GM23338 (cell line): ENCODE measurements at regions not wholly inside any gene's neighbourhood (a gene's known extent, or its start where the extent isn't known, plus 50 kb on each side); places are given as distances from the start of the nearest gene placed in this dataset.

Experiments
- ATAC-seq: fragments of 200-7000 bp; cut with Tn5 transposase; 3 replicates; pipeline ENCODE4 v1.9.1; 2020
- DNase-seq: peaks from one replicate; pipeline ENCODE4 v3.0.0-alpha.2; 2015; ENCODE audit warnings: low spot score
- H2AFZ ChIP-seq: fragments of 200-600 bp; sonication (generic); 2 replicates; pipeline ENCODE4 v1.8.0; 2016; ENCODE audit warnings: antibody characterized with exemption, mild to moderate bottlenecking, moderate library complexity
- H3F3A ChIP-seq: fragments of 200-600 bp; sonication (generic); replicated peaks from 2 replicates; pipeline ENCODE4 v1.8.0; 2017; ENCODE audit warnings: antibody characterized with exemption, mixed run types, low read depth
- H3K27ac ChIP-seq: fragments of 200-600 bp; sonication (generic); 2 replicates; pipeline ENCODE4 v1.6.1; 2016; ENCODE audit warnings: low read depth
- H3K27me3 ChIP-seq: fragments of 200-600 bp; sonication (generic); 2 replicates; pipeline ENCODE4 v1.8.0; 2016; ENCODE audit warnings: mild to moderate bottlenecking, mixed run types, moderate library complexity; ENCODE audit not compliant: insufficient read depth
- H3K36me3 ChIP-seq: fragments of 200-600 bp; sonication (generic); 2 replicates; pipeline ENCODE4 v1.8.0; 2016; ENCODE audit warnings: mild to moderate bottlenecking; ENCODE audit not compliant: insufficient read depth
- H3K4me1 ChIP-seq: fragments of 200-600 bp; sonication (generic); 2 replicates; pipeline ENCODE4 v1.8.0; 2016; ENCODE audit warnings: mild to moderate bottlenecking, moderate library complexity; ENCODE audit not compliant: insufficient read depth
- H3K4me2 ChIP-seq: fragments of 200-600 bp; sonication (generic); 2 replicates; pipeline ENCODE4 v1.7.1; 2017; ENCODE audit warnings: mixed run types
- H3K4me3 ChIP-seq: fragments of 200-600 bp; sonication (generic); 2 replicates; pipeline ENCODE4 v1.6.1; 2016; ENCODE audit warnings: mixed run types
- H3K79me2 ChIP-seq: fragments of 200-600 bp; sonication (generic); replicated peaks from 2 replicates; pipeline ENCODE4 v1.8.0; 2017; ENCODE audit warnings: mild to moderate bottlenecking; ENCODE audit not compliant: insufficient read depth
- H3K9me2 ChIP-seq: fragments of 200-600 bp; sonication (generic); 2 replicates; pipeline ENCODE4 v1.8.0; 2017; ENCODE audit not compliant: insufficient read depth
- H4K20me1 ChIP-seq: fragments of 200-600 bp; sonication (generic); replicated peaks from 2 replicates; pipeline ENCODE4 v1.8.0; 2017; ENCODE audit warnings: mild to moderate bottlenecking; ENCODE audit not compliant: insufficient read depth
- H3K27ac Mint-ChIP-seq: 2 replicates; pipeline ENCODE4 v1.8.0; 2020; ENCODE audit warnings: inconsistent platforms, mild to moderate bottlenecking, moderate library complexity, mixed read lengths
- H3K27me3 Mint-ChIP-seq: 3 replicates; pipeline ENCODE4 v1.8.0; 2022; ENCODE audit warnings: low read depth, mild to moderate bottlenecking, moderate library complexity, mixed read lengths, inconsistent platforms; ENCODE audit not compliant: insufficient read depth, poor library complexity
- H3K36me3 Mint-ChIP-seq: 3 replicates; pipeline ENCODE4 v1.8.0; 2021; ENCODE audit warnings: low read depth, mild to moderate bottlenecking, inconsistent platforms, moderate library complexity, mixed read lengths
- H3K4me1 Mint-ChIP-seq: 3 replicates; pipeline ENCODE4 v1.8.0; 2020; ENCODE audit warnings: mild to moderate bottlenecking, inconsistent platforms, mixed read lengths
- H3K4me3 Mint-ChIP-seq: 3 replicates; pipeline ENCODE4 v1.8.0; 2021; ENCODE audit warnings: moderate library complexity, mild to moderate bottlenecking, inconsistent platforms, mixed read lengths
- H3K9me3 Mint-ChIP-seq: 3 replicates; pipeline ENCODE4 v1.8.0; 2020; ENCODE audit warnings: moderate library complexity, mild to moderate bottlenecking, inconsistent platforms, mixed read lengths
- CREB1 ChIP-seq: fragments of 250-450 bp; sonication (Bioruptor Pico); IDR thresholded peaks from 2 replicates; pipeline ENCODE4 v1.5.0; 2020; ENCODE audit warnings: low read depth, mild to moderate bottlenecking, moderate library complexity
- CTCF ChIP-seq, 2 experiments: fragments of 200-600 bp in 1 of 2; sonication (generic) in 1 of 2; conservative IDR thresholded peaks; 2 replicates each; pipeline versions ENCODE4 v1.5.1 to v1.6.1; 2016 to 2017; ENCODE audit warnings: antibody characterized with exemption in 2 of 2, low read depth in 2 of 2, mild to moderate bottlenecking in 2 of 2, moderate library complexity in 1 of 2
- ETS1 ChIP-seq: IDR thresholded peaks from 2 replicates; pipeline ENCODE4 v1.6.1; 2016; ENCODE audit warnings: antibody characterized with exemption
- EZH2 ChIP-seq: fragments of 200-600 bp; sonication (generic); IDR thresholded peaks from one replicate; pipeline ENCODE4 v1.8.0; 2017; ENCODE audit warnings: antibody characterized with exemption, mild to moderate bottlenecking, low read depth; ENCODE audit not compliant: unreplicated experiment
- EZH2phosphoT487 ChIP-seq: fragments of 200-600 bp; sonication (generic); IDR thresholded peaks from one replicate; pipeline ENCODE4 v1.8.1; 2018; ENCODE audit warnings: antibody characterized with exemption; ENCODE audit not compliant: unreplicated experiment
- JUNB ChIP-seq: IDR thresholded peaks from one replicate; pipeline ENCODE4 v1.6.1; 2016; ENCODE audit warnings: antibody characterized with exemption; ENCODE audit not compliant: unreplicated experiment
- NANOG ChIP-seq: IDR thresholded peaks from 2 replicates; pipeline ENCODE4 v1.6.1; 2016; ENCODE audit warnings: antibody characterized with exemption, borderline replicate concordance
- POLR2AphosphoS5 ChIP-seq: IDR thresholded peaks from 2 replicates; pipeline ENCODE4 v1.6.1; 2016; ENCODE audit warnings: antibody characterized with exemption, low read depth
- STAT1 ChIP-seq: IDR thresholded peaks from one replicate; pipeline ENCODE4 v1.6.1; 2016; ENCODE audit warnings: antibody characterized with exemption; ENCODE audit not compliant: unreplicated experiment
- ZNF114 ChIP-seq: fragments of 250-450 bp; sonication (Bioruptor Pico); IDR thresholded peaks from 2 replicates; pipeline ENCODE4 v1.5.0; 2020; ENCODE audit warnings: mild to moderate bottlenecking, moderate library complexity
- ZNF331 ChIP-seq: fragments of 250-450 bp; sonication (Bioruptor Pico); IDR thresholded peaks from 2 replicates; pipeline ENCODE4 v1.5.0; 2020; ENCODE audit warnings: low read depth, mild to moderate bottlenecking, moderate library complexity
- TF ChIP-seq, protein P1 (sequence below): IDR thresholded peaks from one replicate; pipeline ENCODE4 v1.6.1; 2018; ENCODE audit warnings: antibody characterized with exemption; ENCODE audit not compliant: unreplicated experiment
- TF ChIP-seq, protein P2 (sequence below): fragments of 250-450 bp; sonication (Bioruptor Pico); IDR thresholded peaks from 2 replicates; pipeline ENCODE4 v1.5.0; 2020; ENCODE audit warnings: mild to moderate bottlenecking, moderate library complexity

- H3F3A ChIP-seq: no peaks in the 10 kb centered on the region
- DNase-seq (no peak), ATAC-seq (no peak)
- no peaks in the 10 kb centered on the region for H3K27me3 ChIP-seq
- H3K36me3 ChIP-seq: no peaks in the 10 kb centered on the region; the same call in 1 of the 2 replicates
- Mint-ChIP-seq H3K27ac (no peak overlapping the region), H3K4me1 (no peaks in the 10 kb centered on the region; the same call in 1 of the 3 replicates), H3K36me3 (peaks cover 3% of the 10 kb centered on the region; the same call in 2 of the 3 replicates), H3K9me3 (peaks cover 3% of the 10 kb centered on the region; the same call in 1 of the 3 replicates), H3K4me3 (no peak overlapping the region), H3K27me3 (peaks cover 7% of the 10 kb centered on the region)
- no peak overlapping the region for H3K27ac ChIP-seq
- no peaks in the 10 kb centered on the region for H3K4me1 ChIP-seq
- H3K4me2 ChIP-seq: no peak overlapping the region
- H2AFZ ChIP-seq: no peak overlapping the region
- no peak for TF ChIP-seq ZNF114 (CRISPR knock-in tag)
- TF ChIP-seq POLR2AphosphoS5: no peak
- no peak for TF ChIP-seq STAT1
- no peak for TF ChIP-seq ZNF331 (CRISPR knock-in tag)
- TF ChIP-seq CTCF (conservative IDR thresholded peaks at IDR 0.05; ENCODE audit: low read depth in 2 of 2): no peak
- TF ChIP-seq EZH2phosphoT487: no peak
- no peak for TF ChIP-seq JUNB
- TF ChIP-seq, protein P1, sequence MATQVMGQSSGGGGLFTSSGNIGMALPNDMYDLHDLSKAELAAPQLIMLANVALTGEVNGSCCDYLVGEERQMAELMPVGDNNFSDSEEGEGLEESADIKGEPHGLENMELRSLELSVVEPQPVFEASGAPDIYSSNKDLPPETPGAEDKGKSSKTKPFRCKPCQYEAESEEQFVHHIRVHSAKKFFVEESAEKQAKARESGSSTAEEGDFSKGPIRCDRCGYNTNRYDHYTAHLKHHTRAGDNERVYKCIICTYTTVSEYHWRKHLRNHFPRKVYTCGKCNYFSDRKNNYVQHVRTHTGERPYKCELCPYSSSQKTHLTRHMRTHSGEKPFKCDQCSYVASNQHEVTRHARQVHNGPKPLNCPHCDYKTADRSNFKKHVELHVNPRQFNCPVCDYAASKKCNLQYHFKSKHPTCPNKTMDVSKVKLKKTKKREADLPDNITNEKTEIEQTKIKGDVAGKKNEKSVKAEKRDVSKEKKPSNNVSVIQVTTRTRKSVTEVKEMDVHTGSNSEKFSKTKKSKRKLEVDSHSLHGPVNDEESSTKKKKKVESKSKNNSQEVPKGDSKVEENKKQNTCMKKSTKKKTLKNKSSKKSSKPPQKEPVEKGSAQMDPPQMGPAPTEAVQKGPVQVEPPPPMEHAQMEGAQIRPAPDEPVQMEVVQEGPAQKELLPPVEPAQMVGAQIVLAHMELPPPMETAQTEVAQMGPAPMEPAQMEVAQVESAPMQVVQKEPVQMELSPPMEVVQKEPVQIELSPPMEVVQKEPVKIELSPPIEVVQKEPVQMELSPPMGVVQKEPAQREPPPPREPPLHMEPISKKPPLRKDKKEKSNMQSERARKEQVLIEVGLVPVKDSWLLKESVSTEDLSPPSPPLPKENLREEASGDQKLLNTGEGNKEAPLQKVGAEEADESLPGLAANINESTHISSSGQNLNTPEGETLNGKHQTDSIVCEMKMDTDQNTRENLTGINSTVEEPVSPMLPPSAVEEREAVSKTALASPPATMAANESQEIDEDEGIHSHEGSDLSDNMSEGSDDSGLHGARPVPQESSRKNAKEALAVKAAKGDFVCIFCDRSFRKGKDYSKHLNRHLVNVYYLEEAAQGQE: no peak
- TF ChIP-seq EZH2: no peak
- no peak for TF ChIP-seq CREB1
- no peak for TF ChIP-seq NANOG
- TF ChIP-seq, protein P2, sequence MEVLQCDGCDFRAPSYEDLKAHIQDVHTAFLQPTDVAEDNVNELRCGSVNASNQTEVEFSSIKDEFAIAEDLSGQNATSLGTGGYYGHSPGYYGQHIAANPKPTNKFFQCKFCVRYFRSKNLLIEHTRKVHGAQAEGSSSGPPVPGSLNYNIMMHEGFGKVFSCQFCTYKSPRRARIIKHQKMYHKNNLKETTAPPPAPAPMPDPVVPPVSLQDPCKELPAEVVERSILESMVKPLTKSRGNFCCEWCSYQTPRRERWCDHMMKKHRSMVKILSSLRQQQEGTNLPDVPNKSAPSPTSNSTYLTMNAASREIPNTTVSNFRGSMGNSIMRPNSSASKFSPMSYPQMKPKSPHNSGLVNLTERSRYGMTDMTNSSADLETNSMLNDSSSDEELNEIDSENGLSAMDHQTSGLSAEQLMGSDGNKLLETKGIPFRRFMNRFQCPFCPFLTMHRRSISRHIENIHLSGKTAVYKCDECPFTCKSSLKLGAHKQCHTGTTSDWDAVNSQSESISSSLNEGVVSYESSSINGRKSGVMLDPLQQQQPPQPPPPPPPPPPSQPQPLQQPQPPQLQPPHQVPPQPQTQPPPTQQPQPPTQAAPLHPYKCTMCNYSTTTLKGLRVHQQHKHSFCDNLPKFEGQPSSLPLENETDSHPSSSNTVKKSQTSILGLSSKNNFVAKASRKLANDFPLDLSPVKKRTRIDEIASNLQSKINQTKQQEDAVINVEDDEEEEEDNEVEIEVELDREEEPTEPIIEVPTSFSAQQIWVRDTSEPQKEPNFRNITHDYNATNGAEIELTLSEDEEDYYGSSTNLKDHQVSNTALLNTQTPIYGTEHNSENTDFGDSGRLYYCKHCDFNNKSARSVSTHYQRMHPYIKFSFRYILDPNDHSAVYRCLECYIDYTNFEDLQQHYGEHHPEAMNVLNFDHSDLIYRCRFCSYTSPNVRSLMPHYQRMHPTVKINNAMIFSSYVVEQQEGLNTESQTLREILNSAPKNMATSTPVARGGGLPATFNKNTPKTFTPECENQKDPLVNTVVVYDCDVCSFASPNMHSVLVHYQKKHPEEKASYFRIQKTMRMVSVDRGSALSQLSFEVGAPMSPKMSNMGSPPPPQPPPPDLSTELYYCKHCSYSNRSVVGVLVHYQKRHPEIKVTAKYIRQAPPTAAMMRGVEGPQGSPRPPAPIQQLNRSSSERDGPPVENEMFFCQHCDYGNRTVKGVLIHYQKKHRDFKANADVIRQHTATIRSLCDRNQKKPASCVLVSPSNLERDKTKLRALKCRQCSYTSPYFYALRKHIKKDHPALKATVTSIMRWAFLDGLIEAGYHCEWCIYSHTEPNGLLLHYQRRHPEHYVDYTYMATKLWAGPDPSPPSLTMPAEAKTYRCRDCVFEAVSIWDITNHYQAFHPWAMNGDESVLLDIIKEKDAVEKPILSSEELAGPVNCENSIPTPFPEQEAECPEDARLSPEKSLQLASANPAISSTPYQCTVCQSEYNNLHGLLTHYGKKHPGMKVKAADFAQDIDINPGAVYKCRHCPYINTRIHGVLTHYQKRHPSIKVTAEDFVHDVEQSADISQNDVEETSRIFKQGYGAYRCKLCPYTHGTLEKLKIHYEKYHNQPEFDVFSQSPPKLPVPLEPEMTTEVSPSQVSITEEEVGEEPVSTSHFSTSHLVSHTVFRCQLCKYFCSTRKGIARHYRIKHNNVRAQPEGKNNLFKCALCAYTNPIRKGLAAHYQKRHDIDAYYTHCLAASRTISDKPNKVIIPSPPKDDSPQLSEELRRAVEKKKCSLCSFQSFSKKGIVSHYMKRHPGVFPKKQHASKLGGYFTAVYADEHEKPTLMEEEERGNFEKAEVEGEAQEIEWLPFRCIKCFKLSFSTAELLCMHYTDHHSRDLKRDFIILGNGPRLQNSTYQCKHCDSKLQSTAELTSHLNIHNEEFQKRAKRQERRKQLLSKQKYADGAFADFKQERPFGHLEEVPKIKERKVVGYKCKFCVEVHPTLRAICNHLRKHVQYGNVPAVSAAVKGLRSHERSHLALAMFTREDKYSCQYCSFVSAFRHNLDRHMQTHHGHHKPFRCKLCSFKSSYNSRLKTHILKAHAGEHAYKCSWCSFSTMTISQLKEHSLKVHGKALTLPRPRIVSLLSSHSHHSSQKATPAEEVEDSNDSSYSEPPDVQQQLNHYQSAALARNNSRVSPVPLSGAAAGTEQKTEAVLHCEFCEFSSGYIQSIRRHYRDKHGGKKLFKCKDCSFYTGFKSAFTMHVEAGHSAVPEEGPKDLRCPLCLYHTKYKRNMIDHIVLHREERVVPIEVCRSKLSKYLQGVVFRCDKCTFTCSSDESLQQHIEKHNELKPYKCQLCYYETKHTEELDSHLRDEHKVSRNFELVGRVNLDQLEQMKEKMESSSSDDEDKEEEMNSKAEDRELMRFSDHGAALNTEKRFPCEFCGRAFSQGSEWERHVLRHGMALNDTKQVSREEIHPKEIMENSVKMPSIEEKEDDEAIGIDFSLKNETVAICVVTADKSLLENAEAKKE (CRISPR knock-in tag): no peak
- TF ChIP-seq ETS1: no peak
- H3K4me3 ChIP-seq: no peak overlapping the region
- peaks cover 54% of the 10 kb centered on the region for H3K9me2 ChIP-seq
- no peaks in the 10 kb centered on the region for H4K20me1 ChIP-seq
- H3K79me2 ChIP-seq: no peaks in the 10 kb centered on the region
Observed at GRCh38 chr2:7988440-7988839, 693.4 kb upstream of the ID2 start.
